ENCODE measurements at regions not wholly inside any gene's neighbourhood (a gene's known extent, or its start where the extent isn't known, plus 50 kb on each side); places are given as distances from the start of the nearest gene placed in this dataset.

DNA sequence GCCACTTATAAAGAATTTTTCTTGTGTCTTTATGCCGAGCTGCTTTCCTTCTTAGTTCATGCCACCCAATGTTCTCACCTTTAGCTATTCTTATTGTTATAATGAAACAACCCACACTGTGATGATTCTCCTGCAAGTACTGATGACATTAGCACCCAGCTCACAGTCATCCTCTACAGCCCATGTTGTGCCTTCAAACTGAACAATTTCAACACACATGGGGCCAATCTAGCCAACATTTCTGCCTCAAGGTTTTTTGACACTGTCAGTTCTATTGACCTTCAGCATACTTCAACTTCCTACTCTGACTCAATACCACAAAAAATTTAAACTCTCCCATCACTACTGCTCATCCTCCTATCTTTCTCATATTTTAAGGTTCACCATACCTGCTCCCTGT lies 752.4 kb downstream of the FGF9 start:
- Histone ChIP-seq H3K79me2 (ENCODE audit: control insufficient read depth, insufficient read depth, low read length) (no peaks in the 10 kb centered on the region), H3K27ac (ENCODE audit: insufficient read depth, low read depth, low read length) (no peak overlapping the region), H2AFZ (ENCODE audit: low read depth, low read length) (no peak overlapping the region), H3K27me3 (ENCODE audit: control insufficient read depth in 2 of 2, insufficient read depth in 2 of 2, low read length in 2 of 2) (no peaks in the 10 kb centered on the region), H3K4me3 (replicated peaks in 1 of 3; ENCODE audit: insufficient read depth in 1 of 3, low read depth in 1 of 3, low read length in 3 of 3) (no peak overlapping the region), H3K4me1 (ENCODE audit: control insufficient read depth, extremely low read depth, insufficient read depth, low read length) (no peaks in the 10 kb centered on the region), H4K20me1 (replicated peaks; ENCODE audit: control insufficient read depth, extremely low read depth, insufficient read depth, low read length) (no peaks in the 10 kb centered on the region), H3K9me3 (replicated peaks; ENCODE audit: control insufficient read depth, insufficient read depth, low read length) (peaks cover 7% of the 10 kb centered on the region), H3K36me3 (ENCODE audit: control insufficient read depth in 2 of 2, extremely low read depth in 1 of 2, insufficient read depth in 2 of 2, low read length in 2 of 2) (no peaks in the 10 kb centered on the region), H3K4me2 (ENCODE audit: insufficient read depth, low read length) (no peak overlapping the region), H3K9me1 (replicated peaks; ENCODE audit: control insufficient read depth, extremely low read depth, insufficient read depth, low read length) (no peaks in the 10 kb centered on the region), H3K9ac (replicated peaks; ENCODE audit: extremely low read depth, insufficient read depth, low read length) (no peak overlapping the region)
- BruUV-seq (replicated peaks): no TSS peak
- intact Hi-C loops (cut with micrococcal nuclease): no loop called here
- TF ChIP-seq GATA2 (IDR thresholded peaks at IDR 0.05; ENCODE audit: insufficient read depth, insufficient read length, low read depth, low read length): no peak
- TF ChIP-seq EZH2 (IDR thresholded peaks at IDR 0.05; ENCODE audit: borderline replicate concordance, low read depth, low read length, severe bottlenecking): no peak
- no peak for TF ChIP-seq MYC (IDR thresholded peaks at IDR 0.05; ENCODE audit: low read depth, low read length)
- TF ChIP-seq JUN (IDR thresholded peaks at IDR 0.05; ENCODE audit: borderline replicate concordance, insufficient read depth, insufficient read length, low read depth): no peak
- TF ChIP-seq FOS (IDR thresholded peaks at IDR 0.05; ENCODE audit: borderline replicate concordance, insufficient read depth, low read length): no peak
- no peak for FAIRE-seq
- ChIA-PET POLR2A (no interaction called here), CTCF (no interaction called here)
- no peak for DNase-seq (ENCODE audit: low read depth, low spot score)
- dilution Hi-C loops (cut with MboI; ENCODE audit: extremely low pct_ligation_motif_present, low sequenced_read_pairs): no loop called here

DNA sequence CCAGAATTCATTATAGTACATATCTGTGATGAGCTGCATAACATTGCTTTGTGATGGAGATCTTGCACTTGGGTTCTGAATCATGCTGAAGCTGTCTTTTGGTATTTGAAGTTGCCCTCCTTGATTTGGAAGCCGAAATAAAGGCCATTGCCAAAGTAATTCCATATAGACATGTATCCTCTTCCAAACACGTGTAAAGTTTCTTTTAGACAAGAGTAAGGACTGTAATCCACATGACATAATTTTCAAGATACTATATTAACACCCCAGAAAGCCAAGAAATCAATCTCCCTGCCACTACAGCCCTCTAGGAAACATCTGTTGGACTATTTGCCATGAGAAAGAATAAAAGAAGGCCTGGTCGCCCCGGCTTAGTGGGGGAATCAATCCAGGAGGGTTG lies 754.2 kb downstream of the FGF9 start:
- Histone ChIP-seq H3K4me1 (ENCODE audit: control insufficient read depth, extremely low read depth, insufficient read depth, low read length) (no peaks in the 10 kb centered on the region), H3K79me2 (ENCODE audit: control insufficient read depth, insufficient read depth, low read length) (no peaks in the 10 kb centered on the region), H3K9me1 (replicated peaks; ENCODE audit: control insufficient read depth, extremely low read depth, insufficient read depth, low read length) (no peaks in the 10 kb centered on the region), H3K27me3 (ENCODE audit: control insufficient read depth in 2 of 2, insufficient read depth in 2 of 2, low read length in 2 of 2) (no peaks in the 10 kb centered on the region), H3K4me2 (ENCODE audit: insufficient read depth, low read length) (no peak overlapping the region), H3K9ac (replicated peaks; ENCODE audit: extremely low read depth, insufficient read depth, low read length) (no peak overlapping the region), H3K9me3 (replicated peaks; ENCODE audit: control insufficient read depth, insufficient read depth, low read length) (peaks cover 5% of the 10 kb centered on the region), H3K27ac (ENCODE audit: insufficient read depth, low read depth, low read length) (no peak overlapping the region), H3K4me3 (replicated peaks in 1 of 3; ENCODE audit: insufficient read depth in 1 of 3, low read depth in 1 of 3, low read length in 3 of 3) (no peak overlapping the region), H4K20me1 (replicated peaks; ENCODE audit: control insufficient read depth, extremely low read depth, insufficient read depth, low read length) (no peaks in the 10 kb centered on the region), H2AFZ (ENCODE audit: low read depth, low read length) (no peak overlapping the region), H3K36me3 (ENCODE audit: control insufficient read depth in 2 of 2, extremely low read depth in 1 of 2, insufficient read depth in 2 of 2, low read length in 2 of 2) (no peaks in the 10 kb centered on the region)
- CTCF ChIA-PET: no interaction called here
- TF ChIP-seq GATA2 (IDR thresholded peaks at IDR 0.05; ENCODE audit: insufficient read depth, insufficient read length, low read depth, low read length) (no peak), FOS (IDR thresholded peaks at IDR 0.05; ENCODE audit: borderline replicate concordance, insufficient read depth, low read length) (no peak), POLR2A (IDR thresholded peaks at IDR 0.05; ENCODE audit: low read depth, low read length) (no peak), JUN (IDR thresholded peaks at IDR 0.05; ENCODE audit: borderline replicate concordance, insufficient read depth, insufficient read length, low read depth) (no peak), EZH2 (IDR thresholded peaks at IDR 0.05; ENCODE audit: borderline replicate concordance, low read depth, low read length, severe bottlenecking) (no peak), POLR2AphosphoS5 (IDR thresholded peaks at IDR 0.05; ENCODE audit: insufficient read depth, low read depth, low read length) (no peak), MYC (IDR thresholded peaks at IDR 0.05; ENCODE audit: low read depth, low read length) (no peak)
- TF ChIP-seq, protein P1, sequence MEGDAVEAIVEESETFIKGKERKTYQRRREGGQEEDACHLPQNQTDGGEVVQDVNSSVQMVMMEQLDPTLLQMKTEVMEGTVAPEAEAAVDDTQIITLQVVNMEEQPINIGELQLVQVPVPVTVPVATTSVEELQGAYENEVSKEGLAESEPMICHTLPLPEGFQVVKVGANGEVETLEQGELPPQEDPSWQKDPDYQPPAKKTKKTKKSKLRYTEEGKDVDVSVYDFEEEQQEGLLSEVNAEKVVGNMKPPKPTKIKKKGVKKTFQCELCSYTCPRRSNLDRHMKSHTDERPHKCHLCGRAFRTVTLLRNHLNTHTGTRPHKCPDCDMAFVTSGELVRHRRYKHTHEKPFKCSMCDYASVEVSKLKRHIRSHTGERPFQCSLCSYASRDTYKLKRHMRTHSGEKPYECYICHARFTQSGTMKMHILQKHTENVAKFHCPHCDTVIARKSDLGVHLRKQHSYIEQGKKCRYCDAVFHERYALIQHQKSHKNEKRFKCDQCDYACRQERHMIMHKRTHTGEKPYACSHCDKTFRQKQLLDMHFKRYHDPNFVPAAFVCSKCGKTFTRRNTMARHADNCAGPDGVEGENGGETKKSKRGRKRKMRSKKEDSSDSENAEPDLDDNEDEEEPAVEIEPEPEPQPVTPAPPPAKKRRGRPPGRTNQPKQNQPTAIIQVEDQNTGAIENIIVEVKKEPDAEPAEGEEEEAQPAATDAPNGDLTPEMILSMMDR (IDR thresholded peaks at IDR 0.05; ENCODE audit: extremely low read depth in 1 of 2, insufficient read depth in 1 of 2, low read depth in 1 of 2, low read length in 2 of 2): no peak
- TF ChIP-seq, protein P2, sequence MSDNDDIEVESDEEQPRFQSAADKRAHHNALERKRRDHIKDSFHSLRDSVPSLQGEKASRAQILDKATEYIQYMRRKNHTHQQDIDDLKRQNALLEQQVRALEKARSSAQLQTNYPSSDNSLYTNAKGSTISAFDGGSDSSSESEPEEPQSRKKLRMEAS (IDR thresholded peaks at IDR 0.05; ENCODE audit: insufficient read depth, insufficient read length): no peak
- POLR2A ChIA-PET: no interaction called here
- intact Hi-C loops (cut with micrococcal nuclease) (no loop called here), dilution Hi-C loops (cut with MboI; ENCODE audit: extremely low pct_ligation_motif_present, low sequenced_read_pairs) (no loop called here)
- no TSS peak for BruUV-seq (replicated peaks)
- no peak for DNase-seq (ENCODE audit: low read depth, low spot score)
- FAIRE-seq: no peak

All from endothelial cell of umbilical vein (primary cell).